ENCODE measurements at regions not wholly inside any gene's neighbourhood (a gene's known extent, or its start where the extent isn't known, plus 50 kb on each side); places are given as distances from the start of the nearest gene placed in this dataset.

DNA sequence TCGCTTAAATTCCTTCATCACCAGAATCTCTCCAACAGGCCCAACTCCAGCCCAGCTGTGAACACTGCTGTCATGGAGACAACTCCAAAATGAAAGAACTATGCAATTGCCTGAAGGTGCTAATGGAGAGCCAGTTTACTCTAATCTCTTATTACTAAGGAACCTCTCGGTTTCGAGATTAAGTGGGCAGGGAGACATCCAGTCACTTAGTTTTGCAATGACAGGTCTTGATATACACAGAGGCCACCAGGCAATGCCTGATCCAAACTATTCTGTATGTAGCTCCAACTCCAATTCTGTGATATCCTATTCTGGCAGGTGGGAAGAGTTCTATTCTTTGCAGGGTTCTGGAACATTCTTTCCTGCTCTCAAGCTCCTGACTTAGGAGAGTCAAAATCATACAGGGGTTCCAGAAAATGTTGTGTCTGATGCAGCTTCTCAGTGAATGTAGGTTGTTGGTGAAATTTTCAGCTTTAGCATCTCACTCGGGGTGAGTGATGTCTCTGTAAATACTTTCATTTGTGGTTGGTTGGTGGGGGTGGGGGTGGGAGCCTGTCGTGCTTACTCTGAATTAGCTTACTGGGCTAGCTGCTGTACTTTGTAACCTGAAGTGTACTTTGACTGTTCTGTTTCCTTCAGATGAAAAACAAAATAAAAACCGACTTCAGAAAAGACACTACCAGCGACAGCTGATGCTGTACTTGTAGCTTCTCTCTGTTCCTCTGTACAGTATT lies 170.9 kb downstream of the PALM2AKAP2 start:
- Histone ChIP-seq H3K79me2 (ENCODE audit: insufficient read depth, low read length) (no peaks in the 10 kb centered on the region), H3K27ac (ENCODE audit: low read length) (no peak overlapping the region), H3K9ac (ENCODE audit: low read depth, low read length) (no peak overlapping the region), H3K27me3 (ENCODE audit: insufficient read depth, low read length, poor library complexity) (no peaks in the 10 kb centered on the region), H4K20me1 (ENCODE audit: insufficient read depth, low read length) (no peaks in the 10 kb centered on the region), H3K4me2 (ENCODE audit: insufficient read depth, low read length) (no peak overlapping the region), H3K4me3 (ENCODE audit: low read depth in 1 of 2, low read length in 2 of 2) (no peak overlapping the region), H2AFZ (ENCODE audit: low read depth, low read length) (no peak overlapping the region), H3K4me1 (ENCODE audit: insufficient read depth, low read length) (no peaks in the 10 kb centered on the region), H3K9me3 (ENCODE audit: insufficient read depth, low read length, severe bottlenecking) (no peaks in the 10 kb centered on the region), H3K36me3 (ENCODE audit: insufficient read depth, low read length) (no peaks in the 10 kb centered on the region)
- DNase-seq (no peak), ATAC-seq (ENCODE audit: insufficient read depth, low read depth) (peak; percentile 66)
- TF ChIP-seq, protein P1, sequence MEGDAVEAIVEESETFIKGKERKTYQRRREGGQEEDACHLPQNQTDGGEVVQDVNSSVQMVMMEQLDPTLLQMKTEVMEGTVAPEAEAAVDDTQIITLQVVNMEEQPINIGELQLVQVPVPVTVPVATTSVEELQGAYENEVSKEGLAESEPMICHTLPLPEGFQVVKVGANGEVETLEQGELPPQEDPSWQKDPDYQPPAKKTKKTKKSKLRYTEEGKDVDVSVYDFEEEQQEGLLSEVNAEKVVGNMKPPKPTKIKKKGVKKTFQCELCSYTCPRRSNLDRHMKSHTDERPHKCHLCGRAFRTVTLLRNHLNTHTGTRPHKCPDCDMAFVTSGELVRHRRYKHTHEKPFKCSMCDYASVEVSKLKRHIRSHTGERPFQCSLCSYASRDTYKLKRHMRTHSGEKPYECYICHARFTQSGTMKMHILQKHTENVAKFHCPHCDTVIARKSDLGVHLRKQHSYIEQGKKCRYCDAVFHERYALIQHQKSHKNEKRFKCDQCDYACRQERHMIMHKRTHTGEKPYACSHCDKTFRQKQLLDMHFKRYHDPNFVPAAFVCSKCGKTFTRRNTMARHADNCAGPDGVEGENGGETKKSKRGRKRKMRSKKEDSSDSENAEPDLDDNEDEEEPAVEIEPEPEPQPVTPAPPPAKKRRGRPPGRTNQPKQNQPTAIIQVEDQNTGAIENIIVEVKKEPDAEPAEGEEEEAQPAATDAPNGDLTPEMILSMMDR (IDR thresholded peaks at IDR 0.05; ENCODE audit: borderline replicate concordance, extremely low read depth, low read length, poor library complexity, severe bottlenecking) = no peak
- no peak for TF ChIP-seq EZH2 (IDR thresholded peaks at IDR 0.05; ENCODE audit: borderline replicate concordance, low read depth, low read length, severe bottlenecking)

- Histone ChIP-seq H3K9ac (ENCODE audit: low read depth, low read length) (no peak overlapping the region), H3K79me2 (ENCODE audit: insufficient read depth, low read length) (no peaks in the 10 kb centered on the region), H3K36me3 (ENCODE audit: insufficient read depth, low read length) (no peaks in the 10 kb centered on the region), H3K4me1 (ENCODE audit: insufficient read depth, low read length) (no peaks in the 10 kb centered on the region), H3K9me3 (ENCODE audit: insufficient read depth, low read length, severe bottlenecking) (no peaks in the 10 kb centered on the region), H2AFZ (ENCODE audit: low read depth, low read length) (no peak overlapping the region), H3K4me2 (ENCODE audit: insufficient read depth, low read length) (no peak overlapping the region), H3K27me3 (ENCODE audit: insufficient read depth, low read length, poor library complexity) (no peaks in the 10 kb centered on the region), H3K4me3 (ENCODE audit: low read depth in 1 of 2, low read length in 2 of 2) (no peak overlapping the region), H3K27ac (ENCODE audit: low read length) (no peak overlapping the region), H4K20me1 (ENCODE audit: insufficient read depth, low read length) (no peaks in the 10 kb centered on the region)
- no peak for ATAC-seq (ENCODE audit: insufficient read depth, low read depth)
- TF ChIP-seq, protein P1 (IDR thresholded peaks at IDR 0.05; ENCODE audit: borderline replicate concordance, extremely low read depth, low read length, poor library complexity, severe bottlenecking) = no peak
- TF ChIP-seq EZH2 (IDR thresholded peaks at IDR 0.05; ENCODE audit: borderline replicate concordance, low read depth, low read length, severe bottlenecking) = no peak
- DNase-seq = no peak
Measured at GRCh38 chr9:109953300-109953699, 173.3 kb downstream of the PALM2AKAP2 start.

GRCh38 chr9:109953813-109954497 lies 174.0 kb downstream of the PALM2AKAP2 start:
- no peaks in the 10 kb centered on the region for H3K4me1 ChIP-seq (ENCODE audit: insufficient read depth, low read length)
- no peaks in the 10 kb centered on the region for H4K20me1 ChIP-seq (ENCODE audit: insufficient read depth, low read length)
- H3K4me3 ChIP-seq (ENCODE audit: low read depth in 1 of 2, low read length in 2 of 2) = no peak overlapping the region
- no peak; the same call in 2 of the 3 replicates for ATAC-seq (ENCODE audit: insufficient read depth, low read depth)
- no peak overlapping the region for H2AFZ ChIP-seq (ENCODE audit: low read depth, low read length)
- H3K27ac ChIP-seq (ENCODE audit: low read length) = no peak overlapping the region
- no peaks in the 10 kb centered on the region for H3K36me3 ChIP-seq (ENCODE audit: insufficient read depth, low read length)
- no peaks in the 10 kb centered on the region for H3K79me2 ChIP-seq (ENCODE audit: insufficient read depth, low read length)
- DNase-seq = no peak
- H3K9ac ChIP-seq (ENCODE audit: low read depth, low read length) = no peak overlapping the region
- no peaks in the 10 kb centered on the region for H3K9me3 ChIP-seq (ENCODE audit: insufficient read depth, low read length, severe bottlenecking)
- no peak overlapping the region for H3K4me2 ChIP-seq (ENCODE audit: insufficient read depth, low read length)
- TF ChIP-seq EZH2 (IDR thresholded peaks at IDR 0.05; ENCODE audit: borderline replicate concordance, low read depth, low read length, severe bottlenecking) = no peak
- TF ChIP-seq, protein P1 (IDR thresholded peaks at IDR 0.05; ENCODE audit: borderline replicate concordance, extremely low read depth, low read length, poor library complexity, severe bottlenecking) = peak; percentile 43
- H3K27me3 ChIP-seq (ENCODE audit: insufficient read depth, low read length, poor library complexity) = no peaks in the 10 kb centered on the region

All from DND-41 (cell line).